ENCODE measurements at regions not wholly inside any gene's neighbourhood (a gene's known extent, or its start where the extent isn't known, plus 50 kb on each side); places are given as distances from the start of the nearest gene placed in this dataset.
A peak's percentile ranks its signal among the peaks of the same experiment; 100 is the strongest.
"Not testable (repeated sequence)": the region's sequence is repeated elsewhere in the genome, so short reads cannot be mapped to it uniquely, and the experiment has no call there.

DNA sequence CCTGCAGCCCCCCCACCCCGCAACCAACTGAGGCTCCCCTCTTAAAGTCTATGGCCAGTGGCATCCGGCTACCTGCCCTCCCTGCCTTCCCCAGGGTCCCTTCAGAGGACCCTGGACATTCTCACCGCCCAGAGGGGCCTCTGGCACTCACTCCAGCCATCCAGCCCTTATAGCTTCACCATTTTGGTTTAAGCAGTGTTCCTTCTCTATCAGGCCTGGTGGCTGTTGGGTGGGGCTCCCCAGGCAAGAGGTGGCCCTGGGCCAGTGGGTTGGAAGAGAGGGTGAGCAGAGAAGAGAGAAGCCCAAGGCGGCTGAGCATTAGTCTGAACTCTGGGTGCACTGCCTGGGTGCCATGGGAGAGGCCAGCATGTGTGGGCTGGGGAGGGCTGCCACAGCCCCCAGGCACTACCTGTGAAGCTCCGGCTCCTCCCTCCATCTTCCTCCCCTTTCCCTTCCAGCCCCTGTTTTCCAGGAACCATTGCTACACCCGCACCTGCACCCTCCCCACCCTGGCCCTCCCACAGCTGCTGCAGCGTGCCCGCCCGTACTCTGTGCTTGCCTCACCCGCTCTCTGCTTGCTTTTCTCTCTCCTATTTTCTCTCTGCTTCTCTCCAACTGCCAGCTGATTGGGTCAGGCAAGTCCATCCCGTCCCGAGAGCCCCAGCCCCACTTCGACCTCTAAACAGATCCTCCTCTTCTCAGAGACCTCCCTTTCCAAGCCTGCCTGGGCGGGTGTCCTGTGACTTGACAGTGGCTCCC, 168.2 kb downstream of the TBC1D2B start:
- no peak for DNase-seq

DNA sequence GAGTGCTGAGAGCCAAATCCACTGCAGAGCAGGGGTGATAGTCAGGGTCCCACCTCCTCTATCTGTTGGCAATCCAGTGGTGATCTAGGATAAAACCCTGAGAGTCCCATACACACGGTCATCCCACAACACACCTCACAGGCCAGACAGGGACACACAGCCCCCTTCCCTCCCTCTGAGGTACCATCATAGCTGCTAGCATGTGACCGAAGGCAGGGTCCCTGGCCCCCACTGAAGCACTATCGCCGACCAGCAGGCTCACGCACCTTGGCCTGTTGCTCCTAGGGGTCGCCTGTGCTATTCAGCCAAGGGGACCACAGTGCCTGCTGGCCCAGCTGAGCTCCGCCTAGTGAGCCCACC, 168.8 kb downstream of the TBC1D2B start:
- DNase-seq: not testable (repeated sequence)

DNA sequence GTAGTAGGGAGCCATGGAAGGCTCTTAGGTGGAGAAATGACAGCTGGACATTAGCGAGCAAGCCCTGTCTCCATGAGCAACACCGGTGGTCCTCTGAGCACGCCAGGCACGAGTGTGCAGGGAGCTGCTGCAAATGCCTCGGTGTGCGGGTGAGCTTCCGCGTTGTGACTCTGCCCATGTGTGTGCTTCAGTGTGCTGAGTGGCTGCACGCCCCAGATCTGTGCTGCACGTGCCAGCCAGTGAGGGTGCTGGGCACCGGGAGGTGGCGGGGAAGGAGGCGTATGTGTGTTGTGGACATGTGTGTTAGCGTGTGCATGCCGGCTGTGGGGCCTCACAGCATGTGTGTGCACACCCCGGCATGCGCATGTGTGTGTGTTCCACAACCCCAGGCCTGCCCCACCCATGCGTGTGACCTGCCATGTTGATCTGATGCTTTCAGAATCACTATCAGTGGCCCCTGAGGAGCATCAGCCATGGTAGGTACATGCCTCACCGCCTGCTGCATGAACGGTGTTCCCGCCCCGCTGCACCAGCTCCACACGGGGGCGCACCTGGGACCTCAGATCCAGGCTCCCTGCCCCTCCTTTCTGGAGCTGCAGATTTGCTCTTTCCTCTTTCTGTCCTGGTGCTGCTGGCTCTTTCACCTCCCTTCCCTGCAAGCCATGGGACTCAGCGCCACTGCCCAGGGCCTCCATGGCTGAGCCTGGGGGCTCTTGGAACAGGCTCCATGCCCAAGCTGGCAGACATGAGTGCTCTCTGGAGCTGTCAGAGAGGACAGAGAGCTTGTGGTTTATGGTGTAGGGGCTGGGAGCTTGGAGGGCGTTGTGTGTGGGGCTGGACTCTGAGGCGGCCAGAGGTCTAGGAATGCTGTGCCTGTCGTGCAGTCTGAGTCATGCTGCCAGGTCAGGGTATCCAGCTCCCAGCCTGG, 169.4 kb downstream of the TBC1D2B start:
- peak; percentile 70 for DNase-seq

DNA sequence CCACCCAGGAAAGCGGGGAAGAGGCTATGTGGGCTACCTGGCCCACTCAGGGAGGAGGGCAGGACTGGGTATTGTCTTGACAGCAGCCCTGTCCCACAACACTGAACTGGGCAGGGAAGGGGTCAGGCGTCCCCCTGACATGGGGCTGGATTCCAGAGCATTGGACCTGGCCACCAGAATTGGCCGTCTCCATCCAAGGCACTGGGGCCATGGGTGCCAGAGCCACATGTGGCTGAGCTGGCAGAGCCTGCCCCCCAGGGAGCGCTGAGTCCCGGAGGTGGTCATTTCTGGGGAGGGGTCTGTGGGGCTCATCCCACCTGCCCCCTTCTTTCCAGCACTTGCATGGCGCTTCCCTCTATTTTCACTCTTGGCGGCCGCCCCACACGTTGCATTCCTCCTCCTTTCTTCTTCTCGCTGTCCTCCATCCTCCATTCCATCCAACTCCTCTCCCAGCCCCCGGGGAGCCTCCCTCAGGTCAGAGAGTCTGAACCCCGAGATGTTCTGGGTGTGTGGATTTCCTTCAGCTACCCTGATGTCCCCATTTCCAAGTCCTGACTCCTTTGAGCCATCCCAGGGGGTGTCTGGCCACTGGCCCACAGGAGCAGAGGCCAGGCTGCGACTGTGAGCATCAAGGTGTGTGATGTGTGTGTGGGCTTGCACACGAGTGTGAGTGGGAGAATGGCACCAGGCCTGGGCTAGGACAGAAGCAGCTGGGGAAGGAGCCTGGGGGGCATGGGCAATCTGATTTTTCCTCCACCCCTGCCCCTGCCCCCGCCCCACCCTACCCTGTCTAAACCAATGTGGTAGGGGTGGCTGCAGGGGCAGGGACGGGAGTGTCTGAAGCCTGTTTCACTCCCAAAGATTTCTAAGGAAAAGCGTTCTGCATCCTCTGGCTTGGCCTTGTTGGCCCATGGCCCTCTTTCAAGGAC, 171.2 kb downstream of the TBC1D2B start:
- DNase-seq: not testable (repeated sequence)

DNA sequence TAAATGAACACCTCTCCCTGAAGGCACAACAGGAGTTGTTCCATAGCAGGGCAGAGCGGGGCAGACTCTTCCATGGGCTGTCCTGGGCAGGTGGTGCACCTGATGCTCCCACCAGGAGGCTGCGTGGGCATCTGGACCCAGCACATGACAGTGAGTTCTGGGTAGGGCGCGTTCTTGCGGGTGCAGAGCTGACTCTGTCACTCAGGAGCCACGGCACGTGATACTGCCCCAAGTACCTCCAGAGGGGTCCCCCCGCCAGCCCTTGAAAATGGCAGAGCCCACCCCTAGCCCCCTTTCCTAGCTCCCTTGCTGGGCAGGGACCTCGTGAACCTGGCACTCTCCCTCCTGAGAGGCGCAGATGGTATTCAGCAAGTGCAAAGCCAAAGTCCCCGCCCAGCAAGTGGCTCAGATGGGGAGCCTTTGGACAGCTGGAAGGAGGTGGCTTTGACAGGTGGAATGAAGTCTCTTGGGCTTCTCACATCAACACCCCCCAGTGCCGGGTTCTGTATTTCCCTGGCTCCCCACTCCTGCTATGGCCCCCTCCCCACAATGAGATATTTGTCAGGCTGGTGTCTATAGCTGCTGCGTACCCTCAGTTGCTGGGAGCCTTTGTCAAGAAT, 172.1 kb downstream of the TBC1D2B start:
- DNase-seq: peak; percentile 12

DNA sequence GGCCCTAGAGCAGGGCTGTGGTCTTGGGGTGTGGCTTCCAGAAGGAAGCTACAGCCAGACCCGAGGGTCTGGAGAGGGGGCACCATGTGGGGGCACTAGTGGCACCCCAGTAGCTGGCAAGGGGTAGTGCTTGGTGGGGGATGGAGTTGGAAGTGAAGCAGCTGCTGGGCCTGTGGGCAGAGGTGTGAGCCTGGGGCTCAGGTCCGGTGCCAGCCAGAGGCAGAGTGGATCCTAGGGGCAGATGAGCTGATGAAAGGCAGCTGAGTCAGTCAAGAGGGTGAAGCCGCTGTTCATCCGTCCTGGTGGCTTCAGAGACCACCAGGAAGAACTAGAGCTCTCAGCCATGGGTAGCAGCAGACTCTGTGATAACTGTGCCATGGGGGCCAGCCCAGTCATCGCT, 172.6 kb downstream of the TBC1D2B start:
- no peak for DNase-seq

DNA sequence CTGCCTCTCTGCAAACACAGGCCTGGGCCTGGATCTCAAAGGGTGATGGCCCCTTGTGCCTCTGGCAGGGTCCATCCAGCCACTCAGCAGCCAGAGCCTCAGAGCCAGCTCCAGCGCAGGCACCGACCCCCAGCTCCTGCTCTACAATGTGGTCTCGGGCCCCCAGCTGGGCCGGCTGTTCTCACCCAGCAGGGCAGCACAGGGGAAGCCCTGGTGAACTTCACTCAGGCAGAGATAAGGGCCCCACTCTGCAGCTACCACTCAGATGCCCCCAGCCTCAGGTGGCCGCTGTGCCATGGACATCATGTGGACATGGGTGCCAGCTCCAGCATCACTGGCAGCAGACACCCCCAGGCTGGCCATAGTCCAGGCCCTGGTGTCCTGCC, 173.1 kb downstream of the TBC1D2B start:
- no peak for DNase-seq

DNA sequence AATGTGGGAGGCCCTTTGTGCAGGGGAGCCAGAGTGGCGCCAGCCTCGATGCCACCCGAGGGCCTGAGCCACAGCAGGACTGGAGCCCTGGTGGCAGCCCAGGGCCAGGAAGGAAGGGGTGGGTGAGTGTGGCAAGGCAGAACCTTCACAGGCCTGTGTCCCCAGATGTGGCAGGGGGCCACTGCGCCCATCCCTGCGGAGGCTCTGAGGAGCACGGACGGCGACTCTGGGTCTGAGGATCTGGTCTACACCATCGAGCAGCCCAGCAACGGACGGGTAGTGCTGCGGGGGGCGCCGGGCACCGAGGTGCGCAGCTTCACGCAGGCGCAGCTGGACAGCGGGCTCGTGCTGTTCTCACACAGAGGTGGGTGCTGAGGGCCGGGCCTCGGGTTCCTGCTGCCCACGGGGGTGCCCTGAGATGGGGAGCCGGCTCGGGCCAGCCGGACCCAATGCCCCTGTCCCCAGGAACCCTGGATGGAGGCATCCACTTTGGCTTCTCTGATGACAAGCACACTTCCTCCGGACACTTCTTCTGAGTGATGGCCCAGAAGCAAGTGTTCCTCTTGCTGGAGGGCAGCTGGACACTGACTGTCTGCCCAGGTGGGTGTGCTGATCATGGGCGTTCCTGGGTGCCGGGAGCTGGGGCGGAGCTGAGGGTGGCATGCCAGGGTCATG, 173.6 kb downstream of the TBC1D2B start:
- not testable (repeated sequence) for DNase-seq

DNA sequence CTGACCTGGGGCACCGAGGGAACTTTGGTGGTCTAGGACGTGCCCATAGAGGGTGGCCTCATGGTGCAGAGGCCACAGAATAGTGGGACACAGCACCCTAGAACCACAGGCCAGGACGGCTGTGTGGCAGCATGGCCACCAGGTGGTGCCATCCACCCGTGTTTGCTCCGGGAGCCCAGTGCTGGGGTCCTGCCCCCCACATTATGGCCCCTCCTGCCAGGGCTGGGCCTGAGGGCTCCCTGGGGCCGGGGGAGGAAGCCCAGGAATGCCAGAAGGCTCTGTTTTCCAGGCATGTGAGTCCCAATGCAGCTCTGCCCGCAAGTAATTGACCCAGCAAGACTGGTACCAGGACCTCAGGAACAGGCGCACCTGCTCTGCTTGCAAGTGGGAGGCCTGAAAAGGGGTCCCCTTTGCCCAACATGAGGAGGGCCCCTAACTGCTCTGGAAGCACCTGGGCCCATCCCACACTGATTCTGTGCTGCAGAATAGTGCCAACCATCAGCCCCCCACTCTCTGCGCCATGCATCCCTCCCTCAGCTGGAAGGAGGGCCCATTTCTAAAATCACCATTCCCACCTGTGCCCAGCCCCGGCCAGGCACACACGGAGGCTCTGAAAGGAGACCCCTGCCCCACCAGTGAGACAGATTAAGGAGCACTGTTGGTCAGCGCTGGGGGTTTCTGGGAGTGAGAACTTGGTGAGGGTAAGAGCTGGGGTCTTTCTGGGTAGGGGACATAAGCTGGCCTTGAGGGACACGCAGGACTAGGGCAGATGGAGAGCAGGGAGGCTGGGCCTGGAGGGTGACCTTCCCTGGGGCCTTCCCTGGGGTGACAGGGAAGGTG, 174.4 kb downstream of the TBC1D2B start:
- DNase-seq: peak; percentile 5

DNA sequence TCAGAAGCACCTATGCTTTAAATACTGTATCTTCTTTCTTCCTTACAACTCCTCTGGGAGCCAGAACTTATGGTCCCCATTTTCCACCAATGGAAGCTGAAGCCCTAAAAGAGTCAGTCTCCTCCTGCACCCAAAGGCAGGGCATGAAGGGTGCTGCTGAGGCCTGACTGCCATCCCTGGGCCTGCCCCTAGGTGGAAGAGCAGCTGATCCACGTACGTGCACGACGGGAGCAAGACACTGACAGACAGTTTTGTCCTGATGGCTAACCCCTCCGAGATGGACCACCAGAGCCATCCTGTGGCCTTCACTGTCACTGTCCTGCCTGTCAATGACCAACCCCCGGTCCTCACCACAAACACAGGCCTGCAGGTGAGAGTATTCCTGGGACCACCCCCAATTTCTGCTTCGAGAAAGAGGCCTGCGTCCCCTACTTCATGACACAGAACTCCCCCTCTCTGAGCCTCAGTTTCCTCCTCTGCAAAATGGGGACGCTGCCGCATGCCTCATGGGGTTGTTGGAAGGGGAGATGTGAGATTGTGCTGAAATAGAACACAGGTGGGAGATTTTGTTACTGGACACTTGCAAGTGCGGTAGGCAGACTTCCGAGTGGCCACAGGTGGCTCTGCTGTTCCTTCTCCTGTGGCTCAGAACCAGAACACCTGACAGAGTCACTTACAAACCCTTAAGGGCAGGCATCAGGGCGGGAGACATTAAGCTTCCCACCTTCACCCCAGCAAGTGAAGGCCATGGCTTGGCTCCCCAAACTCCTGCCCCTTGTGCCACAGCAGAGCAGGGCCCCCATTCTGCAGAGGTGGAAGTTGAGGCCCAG, 175.4 kb downstream of the TBC1D2B start:
- DNase-seq: no peak

DNA sequence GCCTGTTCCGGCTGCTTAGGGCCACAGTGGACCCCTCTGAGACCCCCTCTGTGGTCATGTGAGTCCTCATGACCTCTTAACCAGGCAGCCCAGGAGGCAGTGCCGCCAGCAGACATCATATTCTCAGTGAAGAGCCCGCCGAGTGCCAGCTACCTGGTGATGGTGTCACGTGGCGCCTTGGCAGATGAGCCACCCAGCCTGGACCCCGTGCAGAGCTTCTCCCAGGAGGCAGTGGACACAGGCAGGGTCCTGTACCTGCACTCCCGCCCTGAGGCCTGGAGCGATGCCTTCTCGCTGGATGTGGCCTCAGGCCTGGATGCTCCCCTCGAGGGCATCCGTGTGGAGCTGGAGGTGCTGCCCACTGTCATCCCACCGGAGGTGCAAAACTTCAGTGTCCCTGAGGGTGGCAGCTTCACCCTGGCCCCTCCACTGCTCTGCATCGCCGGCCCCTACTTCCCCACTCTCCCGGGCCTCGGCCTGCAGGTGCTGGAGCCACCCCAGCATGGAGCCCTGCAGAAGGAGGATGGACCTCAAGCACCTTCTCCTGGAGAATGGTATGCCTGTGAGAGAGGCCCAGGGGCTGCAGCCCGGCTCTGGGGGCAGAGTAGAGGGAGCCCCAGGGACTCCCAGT, 176.1 kb downstream of the TBC1D2B start:
- DNase-seq: no peak

DNA sequence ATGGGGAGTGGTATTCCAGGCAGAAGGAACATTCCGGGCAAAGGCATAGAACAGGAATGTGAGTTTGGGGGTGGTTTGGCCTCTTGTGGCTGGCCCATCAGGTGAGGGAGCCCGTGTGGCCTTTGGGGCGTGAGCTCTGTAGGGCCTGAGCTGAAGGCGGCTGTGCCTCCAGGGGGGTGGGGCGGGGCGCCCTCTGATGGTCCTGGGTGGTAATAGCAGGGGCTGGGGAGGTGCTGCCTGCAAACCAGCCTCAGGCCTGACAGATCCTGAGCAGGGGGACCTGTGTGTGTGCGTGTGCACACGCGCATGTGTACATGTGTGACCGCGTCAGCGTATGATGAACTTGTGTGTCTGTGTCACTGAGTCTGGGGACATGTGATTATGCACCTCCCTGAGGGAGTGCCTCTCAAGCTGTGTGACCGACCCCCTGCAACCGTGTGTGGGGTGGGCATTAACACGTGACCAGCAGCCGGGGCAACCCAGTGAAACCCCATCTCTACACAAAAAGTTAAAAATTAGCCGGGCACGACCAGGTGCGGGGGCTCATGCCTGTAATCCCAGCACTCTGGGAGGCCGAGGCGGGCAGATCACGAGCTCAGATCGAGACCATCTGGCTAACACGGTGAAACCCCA, 177.1 kb downstream of the TBC1D2B start:
- DNase-seq: peak; percentile 29

DNA sequence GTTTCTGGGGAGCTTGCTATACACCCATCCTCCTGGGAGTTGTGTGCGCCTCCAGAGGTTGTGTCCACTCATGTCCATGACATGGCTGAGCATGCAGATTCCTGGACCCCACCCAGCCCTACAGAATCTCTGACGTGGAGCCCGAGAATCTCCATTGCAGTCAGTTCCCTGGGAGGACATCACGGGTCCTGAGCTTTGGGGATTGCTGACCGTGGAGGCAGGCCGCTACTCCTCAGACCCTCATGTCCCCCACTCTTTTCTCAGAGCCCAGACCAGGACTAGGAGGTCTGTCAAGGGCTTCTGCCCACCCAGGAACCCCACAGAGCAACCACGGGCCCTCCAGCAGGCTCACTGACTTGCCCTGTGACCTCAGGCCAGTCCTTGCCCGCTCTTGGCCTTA, 177.7 kb downstream of the TBC1D2B start:
- not testable (repeated sequence) for DNase-seq

DNA sequence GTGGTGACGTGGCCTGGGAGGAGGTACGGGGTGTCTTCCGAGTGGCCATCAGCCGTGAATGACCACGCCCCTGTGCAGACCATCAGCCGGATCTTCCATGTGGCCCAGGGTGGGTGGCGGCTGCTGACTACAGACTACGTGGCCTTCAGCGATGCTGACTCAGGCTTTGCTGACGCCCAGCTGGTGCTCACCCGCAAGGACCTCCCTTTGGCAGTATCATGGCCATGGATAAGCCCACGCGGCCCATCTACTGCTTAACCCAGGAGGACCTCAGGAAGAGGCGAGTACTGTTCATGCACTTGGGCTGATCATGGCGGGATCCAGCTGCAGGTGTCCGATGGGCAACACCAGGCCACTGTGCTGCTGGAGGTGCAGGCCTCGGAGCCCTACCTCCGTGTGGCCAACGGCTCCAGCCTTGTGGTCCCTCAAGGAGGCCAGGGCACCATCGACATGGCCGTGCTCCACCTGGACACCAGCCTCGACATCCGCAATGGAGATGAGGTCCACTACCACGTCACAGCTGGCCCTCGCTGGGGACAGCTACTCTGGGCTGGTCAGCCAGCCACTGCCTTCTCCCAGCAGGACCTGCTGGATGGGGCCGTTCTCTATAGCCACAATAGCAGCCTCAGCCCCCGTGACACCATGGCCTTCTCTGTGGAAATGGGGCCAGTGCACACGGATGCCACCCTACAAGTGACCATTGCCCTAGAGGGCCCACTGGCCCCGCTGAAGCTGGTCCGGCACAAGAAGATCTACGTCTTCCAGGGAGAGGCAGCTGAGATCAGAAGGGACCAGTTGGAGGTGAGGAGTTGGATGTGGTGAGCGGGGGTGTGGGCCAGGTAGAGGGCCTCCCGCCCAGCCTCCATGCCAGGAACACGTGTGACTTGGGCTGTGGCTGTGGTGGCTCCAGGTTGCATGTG, 178.4 kb downstream of the TBC1D2B start:
- no peak for DNase-seq

DNA sequence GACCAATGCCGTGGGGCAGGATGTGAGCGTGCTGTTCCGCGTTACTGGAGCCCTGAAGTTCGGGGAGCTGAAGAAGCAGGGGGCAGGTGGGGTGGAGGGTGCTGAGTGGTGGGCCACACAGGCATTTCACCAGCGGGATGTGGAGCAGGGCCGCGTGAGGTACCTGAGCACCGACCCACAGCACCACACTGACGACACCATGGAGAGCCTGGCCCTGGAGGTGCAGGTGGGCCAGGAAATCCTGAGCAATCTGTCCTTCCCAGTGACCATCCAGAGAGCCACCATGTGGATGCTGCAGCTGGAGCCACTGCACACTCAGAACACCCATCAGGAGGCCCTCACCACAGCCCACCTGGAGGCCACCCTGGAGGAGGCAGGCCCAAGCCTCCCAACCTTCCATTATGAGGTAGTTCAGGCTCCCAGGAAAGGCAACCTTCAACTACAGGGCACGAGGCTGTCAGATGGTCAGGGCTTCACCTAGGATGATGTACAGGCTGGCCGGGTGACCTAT, 179.6 kb downstream of the TBC1D2B start:
- no peak for DNase-seq

DNA sequence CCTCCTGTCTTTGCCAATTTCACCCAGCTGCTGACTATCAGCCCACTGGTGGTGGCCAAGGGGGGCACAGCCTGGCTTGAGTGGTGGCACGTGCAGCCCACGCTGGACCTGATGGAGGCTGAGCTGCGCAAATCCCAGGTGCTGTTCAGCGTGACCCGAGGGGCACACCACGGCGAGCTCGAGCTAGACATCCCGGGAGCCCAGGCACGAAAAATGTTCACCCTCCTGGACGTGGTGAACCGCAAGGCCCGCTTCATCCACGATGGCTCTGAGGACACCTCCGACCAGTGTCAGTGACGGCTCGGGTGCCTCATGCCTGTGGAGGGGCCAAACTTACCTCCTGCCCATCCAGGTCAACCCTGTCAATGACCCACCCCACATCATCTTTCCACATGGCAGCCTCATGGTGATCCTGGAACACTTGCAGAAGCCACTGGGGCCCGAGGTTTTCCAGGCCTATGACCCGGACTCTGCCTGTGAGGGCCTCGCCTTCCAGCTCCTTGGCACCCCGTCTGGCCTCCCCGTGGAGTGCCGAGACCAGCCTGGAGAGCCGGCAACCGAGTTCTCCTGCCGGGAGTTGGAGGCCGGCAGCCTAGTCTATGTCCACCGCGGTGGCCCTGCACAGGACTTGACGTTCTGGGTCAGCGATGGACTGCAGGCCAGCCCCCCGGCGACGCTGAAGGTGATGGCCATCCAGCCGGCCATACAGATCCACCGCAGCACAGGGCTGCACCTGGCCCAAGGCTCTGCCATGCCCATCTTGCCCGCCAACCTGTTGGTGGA, 180.2 kb downstream of the TBC1D2B start:
- DNase-seq: not testable (repeated sequence)

Data from NCI-H69 (cell line).